ENCODE measurements at regions not wholly inside any gene's neighbourhood (a gene's known extent, or its start where the extent isn't known, plus 50 kb on each side); places are given as distances from the start of the nearest gene placed in this dataset.
"Not testable (repeated sequence)": the region's sequence is repeated elsewhere in the genome, so short reads cannot be mapped to it uniquely, and the experiment has no call there.

DNA sequence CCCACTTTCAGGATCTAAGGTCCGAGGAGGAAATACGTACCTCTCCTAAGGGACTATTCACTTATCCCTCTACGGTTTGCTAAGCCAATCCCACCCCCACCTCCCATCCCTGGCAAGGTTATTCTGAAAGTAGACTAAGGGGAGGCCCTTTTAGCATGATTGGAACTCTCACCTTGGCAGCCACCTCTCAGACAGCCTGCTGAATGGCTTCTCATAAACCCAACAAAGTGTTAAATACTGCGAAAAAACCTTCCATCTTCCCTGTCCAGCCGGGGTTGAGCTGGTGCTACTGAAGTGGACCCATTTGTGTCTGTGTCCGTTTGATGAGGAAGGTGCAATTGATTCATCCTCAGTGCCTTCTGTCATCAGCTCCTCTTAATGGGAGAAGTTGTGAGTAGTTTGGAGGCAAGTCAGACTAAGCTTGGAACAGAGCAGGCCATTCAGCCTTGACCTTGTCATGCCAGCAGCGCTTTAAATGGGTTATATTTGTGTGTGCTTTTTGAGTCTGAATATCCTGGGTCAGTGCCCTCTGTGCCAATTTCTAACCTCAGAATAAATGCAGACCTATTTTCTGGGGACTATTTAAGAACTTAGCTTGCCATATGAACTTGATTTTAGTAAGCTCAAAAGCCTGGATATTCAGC lies 476.3 kb upstream of the ZNF608 start:
- no peak for DNase-seq

DNA sequence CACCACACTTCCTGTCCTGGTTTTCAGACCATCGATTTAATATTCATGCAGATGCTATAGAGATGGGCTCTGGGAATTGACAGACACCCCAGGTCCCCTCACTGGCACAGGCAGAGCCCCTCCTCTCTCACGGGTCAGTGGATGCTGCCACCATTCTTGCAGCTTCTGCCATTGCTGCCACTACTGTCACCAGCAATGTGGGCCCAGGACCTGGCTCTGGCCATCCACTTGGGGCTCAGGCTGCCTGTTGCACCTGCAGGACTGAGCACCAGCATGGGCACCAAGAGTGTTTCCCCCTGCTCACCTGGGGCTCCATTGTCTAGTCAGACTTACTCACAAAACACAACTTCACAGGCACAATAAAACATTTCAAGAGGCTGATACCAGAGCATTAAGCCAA lies 479.0 kb upstream of the ZNF608 start:
- DNase-seq = no peak

DNA sequence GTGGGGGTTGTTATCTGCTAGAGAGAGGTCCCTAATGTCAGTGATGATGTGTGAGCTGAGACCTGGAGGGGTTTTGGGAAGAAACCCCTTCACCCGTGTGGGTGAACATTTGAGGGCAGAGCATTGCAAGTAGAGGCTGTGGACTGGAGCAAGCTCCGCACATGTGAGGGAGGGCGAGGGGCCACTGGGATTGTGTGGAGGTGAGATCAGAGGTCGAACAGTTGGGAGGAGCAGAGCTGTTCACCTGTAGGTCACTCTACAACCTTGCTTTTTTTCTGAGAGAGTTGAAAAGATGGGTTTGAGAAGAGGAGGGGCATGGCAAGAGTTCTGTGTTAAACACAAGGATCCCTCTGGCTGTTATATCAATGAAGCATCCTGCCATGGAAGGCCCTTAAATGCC lies 480.4 kb upstream of the ZNF608 start:
- DNase-seq = no peak

DNA sequence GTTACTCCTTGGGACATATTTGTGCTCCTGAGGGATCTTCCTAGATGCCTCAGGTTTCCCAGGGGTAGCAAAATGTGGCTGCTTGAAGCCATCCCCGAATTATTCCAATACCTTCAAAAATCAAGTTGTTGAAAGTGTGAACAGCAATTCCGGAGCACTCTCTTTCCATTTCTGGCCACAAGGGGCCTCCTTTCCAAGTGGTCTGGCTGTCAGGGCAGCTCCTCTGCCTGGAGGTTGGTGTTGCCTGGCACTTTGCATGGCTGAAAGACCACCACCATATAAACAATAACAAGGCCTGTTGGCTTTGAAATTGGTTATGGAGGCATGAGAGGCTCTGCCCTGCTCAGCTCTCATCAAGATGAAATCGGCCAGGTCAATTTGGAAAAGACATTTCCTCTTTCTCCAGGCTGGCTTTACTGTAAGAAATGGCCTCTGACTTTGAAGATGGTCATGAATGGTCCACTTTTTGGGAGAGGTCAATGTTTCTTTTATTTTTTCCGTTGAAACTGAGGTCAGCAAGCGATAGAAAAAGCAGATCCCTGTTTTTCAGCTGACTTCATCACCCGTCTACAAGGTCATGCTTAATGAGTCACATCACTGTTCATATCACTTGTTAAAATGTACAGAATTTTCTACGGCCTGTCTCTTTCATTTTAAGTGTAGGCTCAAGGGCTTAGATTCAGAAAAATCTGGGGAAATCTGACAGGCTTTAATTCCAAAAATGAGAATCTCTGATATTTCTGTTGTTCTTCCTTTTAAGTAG lies 481.1 kb upstream of the ZNF608 start:
- no peak for DNase-seq

DNA sequence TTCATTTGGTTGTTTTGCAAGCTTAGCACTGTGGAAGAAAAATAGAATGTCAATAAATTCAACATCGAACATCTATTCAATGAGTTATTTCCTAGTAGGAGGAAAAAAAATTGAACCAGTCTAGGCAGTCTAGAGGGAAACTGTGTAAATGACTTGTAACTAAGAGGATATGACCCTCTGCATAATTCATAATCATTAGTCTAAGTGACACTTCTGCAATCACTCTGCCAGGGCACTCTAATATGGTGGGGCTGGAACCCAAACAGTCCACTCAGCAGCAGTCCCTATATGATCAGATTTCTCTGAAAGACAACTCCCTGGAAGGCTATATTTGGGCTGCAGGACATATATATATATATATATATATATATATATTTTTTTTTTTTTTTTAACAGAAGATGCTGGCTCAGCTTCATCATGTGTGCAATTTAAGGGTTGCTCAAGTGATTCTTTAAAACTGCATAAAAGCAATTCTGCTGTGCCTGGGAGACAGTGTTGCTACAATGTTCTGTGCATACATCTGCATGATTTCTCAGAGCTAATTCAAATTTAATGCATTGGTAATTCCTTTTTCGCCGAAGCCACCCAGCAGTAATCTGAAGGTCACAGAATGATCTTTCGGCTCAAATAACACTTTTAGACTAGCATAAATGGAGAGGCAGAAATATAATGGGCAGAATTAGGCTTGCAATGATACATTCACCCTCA lies 482.1 kb upstream of the ZNF608 start:
- no peak for DNase-seq

DNA sequence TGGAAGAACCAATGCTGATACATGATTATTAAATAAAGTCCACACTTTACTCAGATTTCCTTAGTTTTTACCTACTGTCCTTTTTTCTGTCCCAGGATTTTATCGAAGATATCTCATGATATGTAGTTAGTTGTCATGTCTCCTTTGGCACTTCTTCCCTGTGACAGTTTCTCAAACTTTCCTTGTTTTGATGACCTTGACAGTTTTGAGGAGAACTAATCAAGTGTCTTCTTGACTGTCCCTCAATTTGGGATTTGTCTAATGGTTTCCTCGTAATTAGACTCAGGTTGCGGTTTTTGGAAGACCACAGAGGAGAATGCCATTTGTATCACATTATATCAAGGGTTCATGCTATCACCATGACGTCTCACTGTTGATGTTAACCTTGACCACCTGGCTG lies 483.1 kb upstream of the ZNF608 start:
- no peak for DNase-seq

DNA sequence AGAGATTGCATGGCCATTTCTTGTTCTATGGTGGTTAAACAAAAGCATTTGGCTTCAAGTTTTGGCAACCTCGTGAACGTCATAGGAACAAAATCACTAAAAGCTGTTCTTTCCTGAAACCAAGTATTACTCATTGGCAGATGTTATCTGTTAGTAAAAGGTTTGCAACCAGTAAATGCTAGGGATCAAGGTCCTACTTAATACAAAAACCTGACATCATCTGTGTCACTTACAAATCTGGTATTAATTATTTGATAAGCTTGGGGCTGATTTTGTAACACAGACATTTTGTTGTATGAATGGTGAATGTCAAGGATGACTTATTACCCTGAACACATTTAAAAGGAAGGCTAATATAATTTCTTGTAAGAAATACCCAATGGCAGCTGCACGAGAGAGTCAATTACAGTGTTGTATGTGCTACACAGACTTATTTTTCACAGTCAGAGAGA lies 486.4 kb upstream of the ZNF608 start:
- DNase-seq = no peak

DNA sequence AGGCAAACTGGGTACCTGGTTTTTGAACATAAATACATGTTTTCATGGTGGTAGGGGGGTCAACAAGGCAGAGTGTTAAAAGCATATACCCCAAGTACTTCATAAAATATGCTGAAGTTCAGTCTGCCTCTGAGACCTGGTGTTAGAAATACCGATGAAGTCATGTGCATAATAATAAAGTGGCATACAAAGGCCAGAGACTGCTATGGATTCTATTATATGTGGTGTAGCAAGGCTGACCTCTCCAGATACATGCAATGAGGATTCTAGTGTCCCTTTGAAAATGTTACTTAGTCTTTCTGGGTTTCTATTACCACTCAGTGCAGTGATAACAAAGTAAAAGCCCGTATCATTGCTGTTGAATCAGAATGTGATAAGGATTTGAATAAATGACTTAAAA lies 487.5 kb upstream of the ZNF608 start:
- no peak for DNase-seq

DNA sequence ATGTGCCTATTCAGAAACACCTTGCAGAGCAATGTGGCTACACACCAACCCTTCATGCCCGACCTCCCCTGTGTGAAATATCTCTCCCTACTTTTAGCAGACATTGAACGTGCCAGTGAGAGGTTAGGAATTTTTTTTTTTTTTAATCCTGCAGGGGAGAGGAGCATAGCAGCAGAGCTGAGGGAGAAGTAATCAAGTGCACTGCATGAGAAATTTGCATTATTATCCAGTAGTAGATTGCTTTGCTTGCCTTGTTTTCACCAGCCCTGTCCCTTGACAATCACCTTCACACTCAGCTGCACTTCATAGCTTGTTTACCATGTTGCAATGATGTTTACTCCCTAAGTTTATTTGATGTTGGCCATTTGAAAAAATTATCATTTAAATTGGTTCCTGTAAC lies 489.6 kb upstream of the ZNF608 start:
- no peak for DNase-seq

DNA sequence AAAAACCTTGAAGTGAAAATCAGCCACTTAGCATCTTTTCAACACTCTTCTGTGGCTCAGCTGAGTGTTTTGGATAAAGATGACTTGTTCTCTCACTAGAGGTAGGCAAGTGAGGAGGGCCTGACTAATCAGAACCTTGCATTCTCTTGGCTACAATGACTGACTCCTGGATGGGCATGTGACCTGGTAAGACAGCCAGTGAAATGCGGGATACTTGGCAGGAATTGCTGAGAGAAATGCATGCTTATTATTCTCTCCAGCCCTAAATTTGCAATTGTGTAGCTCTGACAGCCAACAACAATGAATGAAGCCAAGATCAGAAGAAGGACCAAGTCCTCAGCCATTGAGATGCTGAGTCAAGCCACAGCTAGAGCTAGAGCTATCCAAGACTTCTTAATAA lies 490.5 kb upstream of the ZNF608 start:
- DNase-seq = no peak

DNA sequence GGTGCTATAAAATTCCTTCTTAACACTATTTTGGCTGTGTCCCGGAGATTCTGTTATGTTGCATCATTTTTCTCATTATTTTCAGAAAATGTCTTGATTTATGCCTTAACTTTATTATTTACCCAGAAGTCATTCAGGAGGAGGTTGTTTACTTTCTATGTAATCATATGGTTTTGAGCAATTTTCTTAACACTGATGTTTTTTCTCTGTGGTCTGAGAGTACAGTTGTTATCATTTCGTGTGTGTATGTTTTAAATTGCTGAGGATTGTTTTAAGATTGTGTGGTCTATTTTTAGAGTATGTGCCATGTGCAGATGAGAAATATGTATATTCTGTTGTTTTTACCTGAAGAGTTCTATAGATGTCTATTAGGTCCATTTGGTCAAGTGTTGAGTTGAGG lies 498.1 kb upstream of the ZNF608 start:
- DNase-seq = no peak

DNA sequence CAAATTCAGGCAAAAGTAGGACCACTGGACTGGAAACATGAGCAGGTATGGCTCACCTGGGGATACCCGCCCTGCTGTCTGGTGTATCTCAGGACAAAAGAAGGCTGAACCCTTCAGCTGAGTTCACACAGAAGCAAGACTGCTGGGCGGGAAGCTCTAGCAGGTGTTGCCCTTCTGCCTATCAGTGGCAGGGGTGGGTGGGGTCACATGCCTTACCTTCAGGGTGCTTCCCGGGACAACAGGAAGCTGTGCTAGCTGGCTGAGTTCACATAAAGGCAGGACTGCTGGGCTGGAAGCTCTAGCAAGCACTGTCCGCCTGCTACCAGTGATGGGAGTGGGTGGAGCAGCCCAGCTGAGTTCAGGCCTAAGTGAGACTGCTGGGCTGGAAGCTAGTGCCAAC lies 498.8 kb upstream of the ZNF608 start:
- no peak for DNase-seq

DNA sequence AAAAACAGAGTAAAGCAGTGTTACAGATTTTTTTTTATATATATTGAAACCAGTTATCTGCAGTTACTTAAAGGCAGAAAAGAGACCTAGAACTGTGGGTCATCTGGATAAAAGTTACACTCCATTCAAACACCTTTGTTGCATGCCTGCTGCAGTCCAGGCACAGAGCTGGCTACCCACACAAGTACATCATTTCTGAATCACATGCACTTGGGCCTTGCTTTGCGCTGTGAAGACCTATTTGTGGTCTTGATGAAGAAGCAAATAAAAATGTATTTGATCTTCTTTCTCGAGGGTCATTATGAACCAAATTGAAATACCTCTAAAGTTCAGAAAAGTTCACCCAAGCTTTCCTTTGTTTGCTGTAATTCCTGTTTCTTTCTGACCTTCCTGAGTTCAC lies 503.0 kb upstream of the ZNF608 start:
- DNase-seq = no peak

DNA sequence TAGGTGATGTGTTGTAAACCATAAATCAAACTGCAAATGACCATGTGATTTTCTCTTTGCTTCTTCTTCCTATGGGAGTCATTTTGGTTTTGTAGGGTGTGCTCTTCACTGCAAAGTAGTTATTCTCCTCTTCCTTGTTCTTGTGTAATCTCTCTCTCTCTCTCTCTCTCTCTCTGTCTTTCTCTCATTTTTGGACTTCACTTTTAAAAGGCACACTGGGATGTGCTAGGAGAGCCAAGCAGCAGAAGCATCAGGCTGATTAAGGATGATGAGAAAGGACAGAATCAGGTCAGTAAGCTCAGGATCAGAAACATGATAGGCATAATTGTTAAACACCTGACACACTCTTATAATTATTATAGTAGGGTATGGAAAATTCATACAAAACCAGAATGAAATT lies 505.3 kb upstream of the ZNF608 start:
- no peak for DNase-seq

DNA sequence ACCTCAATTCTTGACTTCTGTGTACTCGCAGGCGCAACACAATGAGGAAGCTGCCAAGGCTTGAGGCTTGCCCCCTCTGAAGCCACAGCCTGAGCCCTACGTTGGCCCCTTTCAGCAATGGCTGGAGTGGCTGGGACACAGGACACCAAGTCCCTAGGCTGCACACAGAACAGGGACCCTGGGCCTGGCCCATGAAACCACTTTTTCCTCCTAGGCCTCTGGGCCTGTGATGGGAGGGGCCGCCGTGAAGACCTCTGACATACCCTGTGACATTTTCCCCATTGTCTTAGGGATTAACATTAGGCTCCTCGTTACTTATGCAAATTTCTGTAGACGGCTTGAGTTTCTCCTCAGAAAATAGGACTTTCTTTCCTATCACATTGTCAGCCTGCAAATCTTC lies 507.2 kb upstream of the ZNF608 start:
- DNase-seq = not testable (repeated sequence)

DNA sequence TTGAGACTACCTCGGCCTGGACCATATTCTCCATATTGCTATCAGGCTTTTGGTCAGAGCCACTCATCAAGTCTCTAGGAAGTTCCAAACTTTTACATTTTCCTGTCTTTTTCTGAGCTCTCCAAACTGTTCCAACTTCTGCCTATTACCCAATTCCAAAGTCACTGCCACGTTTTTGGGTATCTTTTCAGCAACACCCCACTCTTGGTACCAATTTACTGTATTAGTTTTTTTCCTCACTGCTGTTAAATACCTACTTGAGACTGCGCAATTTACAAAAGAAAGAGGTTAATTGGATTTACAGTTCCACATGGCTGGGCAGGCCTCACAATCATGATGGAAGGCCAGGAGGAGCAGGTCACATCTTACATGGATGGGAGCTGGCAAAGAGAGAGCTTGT lies 507.8 kb upstream of the ZNF608 start:
- DNase-seq = no peak

DNA sequence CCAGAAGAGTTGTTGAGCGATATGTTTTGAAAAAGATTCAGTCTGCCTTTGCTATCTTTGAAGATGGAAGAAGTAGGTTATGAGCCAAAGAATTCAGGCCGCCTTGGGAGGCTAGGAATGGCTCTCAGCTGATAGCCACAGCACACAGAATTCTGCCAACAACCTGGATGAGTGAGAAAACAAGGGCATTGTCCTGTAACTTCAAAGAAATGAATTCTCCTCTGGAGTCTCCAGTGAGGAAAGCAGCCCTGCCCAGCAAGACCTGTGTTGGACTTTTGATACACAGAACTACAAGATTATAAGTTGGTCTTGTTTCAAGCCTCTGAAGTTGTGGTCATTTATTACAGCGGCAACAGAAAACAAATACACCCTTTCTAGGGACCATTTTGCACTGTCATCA lies 509.9 kb upstream of the ZNF608 start:
- DNase-seq = no peak

DNA sequence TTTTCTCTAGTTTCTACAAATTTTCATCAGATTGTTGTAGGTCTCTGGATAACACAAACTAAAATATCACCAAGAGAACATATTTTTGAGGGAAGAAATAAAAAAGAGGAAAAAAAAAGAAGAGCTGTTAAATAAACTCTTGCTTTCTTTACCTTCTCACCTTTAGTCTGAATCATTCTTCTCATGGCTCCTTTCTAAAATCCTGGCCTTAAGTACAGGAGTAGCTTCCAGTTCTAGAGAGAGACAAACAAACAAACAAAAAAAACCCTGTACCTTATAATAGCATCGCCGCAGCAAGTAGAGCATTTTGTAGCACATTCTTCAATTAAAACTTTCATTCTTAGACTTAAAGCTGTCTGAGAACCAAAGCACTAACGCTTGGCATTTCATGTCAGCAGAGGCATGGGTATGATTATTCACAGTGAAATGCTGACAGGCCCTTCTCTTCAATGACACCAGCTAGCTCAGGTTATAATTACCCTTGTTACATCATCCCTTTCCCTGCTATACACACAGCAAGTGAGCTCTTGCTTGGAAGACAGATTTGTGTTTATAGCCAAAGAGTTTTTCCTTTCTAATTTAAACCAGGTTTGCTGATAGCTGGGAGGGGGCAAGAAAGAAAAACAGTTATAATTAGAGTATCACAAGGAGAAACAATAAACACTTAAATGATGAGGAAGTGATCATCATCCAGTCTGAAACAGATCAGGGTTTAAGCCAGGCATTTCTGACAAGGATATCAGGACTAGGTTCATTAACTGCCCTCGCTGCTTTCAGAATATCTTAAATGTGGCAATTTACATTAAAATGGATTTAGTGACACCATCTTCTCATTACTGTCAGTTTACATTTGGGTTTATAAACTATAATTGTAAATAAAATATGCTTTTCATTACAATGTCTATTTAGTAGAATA lies 510.9 kb upstream of the ZNF608 start:
- no peak for DNase-seq

DNA sequence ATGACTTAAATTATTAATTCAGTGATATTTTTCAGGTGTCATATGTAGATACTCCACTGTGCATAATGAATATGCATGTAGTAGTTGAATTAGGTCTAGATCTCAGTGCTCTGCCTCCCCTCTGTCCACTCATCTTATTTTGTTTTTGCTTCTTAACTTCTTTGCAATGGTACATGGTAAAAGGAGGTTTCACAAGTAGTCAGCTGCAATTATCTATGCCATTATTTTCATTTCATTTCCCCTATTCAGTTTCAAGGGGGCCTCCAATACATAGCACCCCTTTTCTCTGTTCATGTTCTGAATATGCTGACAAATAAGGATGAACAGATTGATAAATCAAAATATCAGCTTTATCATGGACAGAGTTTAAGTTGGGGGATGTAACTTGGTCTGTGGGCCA lies 511.6 kb upstream of the ZNF608 start:
- DNase-seq = no peak

DNA sequence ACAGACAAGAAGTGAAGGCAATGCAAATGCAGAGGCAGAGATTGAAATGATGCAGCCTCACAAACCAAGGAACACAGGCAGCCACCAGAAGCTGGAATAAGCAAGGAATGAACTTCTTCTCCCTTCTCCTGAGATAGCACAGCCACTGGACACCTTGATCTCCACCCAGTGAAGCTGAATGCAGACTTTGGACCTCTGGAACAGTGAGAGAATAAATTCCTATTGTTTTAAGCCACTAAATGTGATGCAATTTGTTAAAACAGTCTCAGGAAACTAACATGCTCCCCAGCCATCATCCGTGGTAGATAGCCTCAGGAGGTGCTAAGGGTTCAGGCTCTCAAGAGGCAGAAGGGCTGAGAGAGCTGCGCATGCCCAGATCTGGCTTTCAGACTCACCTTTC lies 512.2 kb upstream of the ZNF608 start:
- no peak for DNase-seq

DNA sequence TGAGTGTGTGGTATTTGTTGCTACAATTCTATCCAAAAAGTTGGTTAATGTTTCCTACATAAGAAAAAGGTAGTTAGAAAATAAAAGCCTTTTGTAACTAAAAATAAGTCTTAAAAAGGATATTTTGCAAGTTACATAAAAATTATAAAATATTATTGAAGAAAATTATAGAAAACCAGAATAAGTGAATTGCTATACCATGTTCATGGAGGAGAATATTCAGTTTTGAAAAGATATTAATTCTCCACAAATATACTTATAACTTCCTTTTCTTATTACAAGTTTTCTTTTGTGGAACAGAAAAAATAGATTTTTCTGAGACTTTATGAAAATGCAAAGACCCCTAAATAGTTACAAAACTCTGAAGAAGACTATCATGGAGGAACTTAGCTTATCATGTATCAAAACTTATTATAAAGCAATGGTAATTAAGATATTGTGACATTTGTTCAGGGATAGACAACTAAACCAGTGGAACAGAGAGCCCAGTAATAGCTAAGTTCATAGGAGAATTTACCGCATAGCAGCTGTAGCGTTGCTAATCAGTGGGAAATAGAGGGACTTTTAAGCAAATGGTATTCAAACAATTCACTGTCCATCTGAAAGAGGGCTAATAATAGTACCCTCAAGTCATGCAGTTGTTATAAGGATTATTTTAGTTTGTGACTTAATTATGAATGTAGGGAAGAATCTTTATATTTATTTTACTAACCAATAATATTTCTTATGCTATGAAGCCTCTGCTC lies 515.2 kb upstream of the ZNF608 start:
- no peak for DNase-seq

DNA sequence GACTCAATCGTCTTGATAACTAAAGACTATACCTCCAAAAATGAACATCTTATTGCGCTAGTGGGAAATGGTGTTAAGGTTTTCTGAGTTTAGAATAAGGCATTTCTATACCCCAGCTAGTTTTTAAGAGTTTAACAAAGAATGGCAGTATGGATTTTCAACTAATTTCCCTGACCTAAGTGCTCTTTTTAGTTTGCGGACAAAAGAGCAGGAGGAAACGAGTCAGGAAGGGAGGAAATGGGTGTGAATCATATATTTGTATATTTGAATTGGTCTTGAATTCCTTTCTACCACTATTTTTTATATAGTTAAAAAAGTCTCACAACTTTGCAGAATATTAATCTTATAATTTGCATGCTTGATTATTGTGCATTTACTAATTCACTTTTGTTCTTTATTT lies 516.3 kb upstream of the ZNF608 start:
- DNase-seq = no peak
